ENCODE measurements at regions not wholly inside any gene's neighbourhood (a gene's known extent, or its start where the extent isn't known, plus 50 kb on each side); places are given as distances from the start of the nearest gene placed in this dataset.

GRCh38 chr5:159489779-159490178 is 159.5 kb upstream of the IL12B start:
- TF ChIP-seq CTCF (IDR thresholded peaks at IDR 0.05) (no peak), POLR2A (IDR thresholded peaks at IDR 0.05) (no peak)
